GM23338 (cell line): ENCODE measurements at regions not wholly inside any gene's neighbourhood (a gene's known extent, or its start where the extent isn't known, plus 50 kb on each side); places are given as distances from the start of the nearest gene placed in this dataset.

Experiments
- ATAC-seq: fragments of 200-7000 bp; cut with Tn5 transposase; 3 replicates; pipeline ENCODE4 v1.9.1; 2020
- DNase-seq: peaks from one replicate; pipeline ENCODE4 v3.0.0-alpha.2; 2015; ENCODE audit warnings: low spot score
- H2AFZ ChIP-seq: fragments of 200-600 bp; sonication (generic); 2 replicates; pipeline ENCODE4 v1.8.0; 2016; ENCODE audit warnings: antibody characterized with exemption, mild to moderate bottlenecking, moderate library complexity
- H3F3A ChIP-seq: fragments of 200-600 bp; sonication (generic); replicated peaks from 2 replicates; pipeline ENCODE4 v1.8.0; 2017; ENCODE audit warnings: antibody characterized with exemption, mixed run types, low read depth
- H3K27ac ChIP-seq: fragments of 200-600 bp; sonication (generic); 2 replicates; pipeline ENCODE4 v1.6.1; 2016; ENCODE audit warnings: low read depth
- H3K27me3 ChIP-seq: fragments of 200-600 bp; sonication (generic); 2 replicates; pipeline ENCODE4 v1.8.0; 2016; ENCODE audit warnings: mild to moderate bottlenecking, mixed run types, moderate library complexity; ENCODE audit not compliant: insufficient read depth
- H3K36me3 ChIP-seq: fragments of 200-600 bp; sonication (generic); 2 replicates; pipeline ENCODE4 v1.8.0; 2016; ENCODE audit warnings: mild to moderate bottlenecking; ENCODE audit not compliant: insufficient read depth
- H3K4me1 ChIP-seq: fragments of 200-600 bp; sonication (generic); 2 replicates; pipeline ENCODE4 v1.8.0; 2016; ENCODE audit warnings: mild to moderate bottlenecking, moderate library complexity; ENCODE audit not compliant: insufficient read depth
- H3K4me2 ChIP-seq: fragments of 200-600 bp; sonication (generic); 2 replicates; pipeline ENCODE4 v1.7.1; 2017; ENCODE audit warnings: mixed run types
- H3K4me3 ChIP-seq: fragments of 200-600 bp; sonication (generic); 2 replicates; pipeline ENCODE4 v1.6.1; 2016; ENCODE audit warnings: mixed run types
- H3K79me2 ChIP-seq: fragments of 200-600 bp; sonication (generic); replicated peaks from 2 replicates; pipeline ENCODE4 v1.8.0; 2017; ENCODE audit warnings: mild to moderate bottlenecking; ENCODE audit not compliant: insufficient read depth
- H3K9me2 ChIP-seq: fragments of 200-600 bp; sonication (generic); 2 replicates; pipeline ENCODE4 v1.8.0; 2017; ENCODE audit not compliant: insufficient read depth
- H4K20me1 ChIP-seq: fragments of 200-600 bp; sonication (generic); replicated peaks from 2 replicates; pipeline ENCODE4 v1.8.0; 2017; ENCODE audit warnings: mild to moderate bottlenecking; ENCODE audit not compliant: insufficient read depth
- H3K27ac Mint-ChIP-seq: 2 replicates; pipeline ENCODE4 v1.8.0; 2020; ENCODE audit warnings: inconsistent platforms, mild to moderate bottlenecking, moderate library complexity, mixed read lengths
- H3K27me3 Mint-ChIP-seq: 3 replicates; pipeline ENCODE4 v1.8.0; 2022; ENCODE audit warnings: low read depth, mild to moderate bottlenecking, moderate library complexity, mixed read lengths, inconsistent platforms; ENCODE audit not compliant: insufficient read depth, poor library complexity
- H3K36me3 Mint-ChIP-seq: 3 replicates; pipeline ENCODE4 v1.8.0; 2021; ENCODE audit warnings: low read depth, mild to moderate bottlenecking, inconsistent platforms, moderate library complexity, mixed read lengths
- H3K4me1 Mint-ChIP-seq: 3 replicates; pipeline ENCODE4 v1.8.0; 2020; ENCODE audit warnings: mild to moderate bottlenecking, inconsistent platforms, mixed read lengths
- H3K4me3 Mint-ChIP-seq: 3 replicates; pipeline ENCODE4 v1.8.0; 2021; ENCODE audit warnings: moderate library complexity, mild to moderate bottlenecking, inconsistent platforms, mixed read lengths
- H3K9me3 Mint-ChIP-seq: 3 replicates; pipeline ENCODE4 v1.8.0; 2020; ENCODE audit warnings: moderate library complexity, mild to moderate bottlenecking, inconsistent platforms, mixed read lengths
- CREB1 ChIP-seq: fragments of 250-450 bp; sonication (Bioruptor Pico); IDR thresholded peaks from 2 replicates; pipeline ENCODE4 v1.5.0; 2020; ENCODE audit warnings: low read depth, mild to moderate bottlenecking, moderate library complexity
- CTCF ChIP-seq, 2 experiments: fragments of 200-600 bp in 1 of 2; sonication (generic) in 1 of 2; conservative IDR thresholded peaks; 2 replicates each; pipeline versions ENCODE4 v1.5.1 to v1.6.1; 2016 to 2017; ENCODE audit warnings: antibody characterized with exemption in 2 of 2, low read depth in 2 of 2, mild to moderate bottlenecking in 2 of 2, moderate library complexity in 1 of 2
- EZH2 ChIP-seq: fragments of 200-600 bp; sonication (generic); IDR thresholded peaks from one replicate; pipeline ENCODE4 v1.8.0; 2017; ENCODE audit warnings: antibody characterized with exemption, mild to moderate bottlenecking, low read depth; ENCODE audit not compliant: unreplicated experiment
- EZH2phosphoT487 ChIP-seq: fragments of 200-600 bp; sonication (generic); IDR thresholded peaks from one replicate; pipeline ENCODE4 v1.8.1; 2018; ENCODE audit warnings: antibody characterized with exemption; ENCODE audit not compliant: unreplicated experiment
- JUNB ChIP-seq: IDR thresholded peaks from one replicate; pipeline ENCODE4 v1.6.1; 2016; ENCODE audit warnings: antibody characterized with exemption; ENCODE audit not compliant: unreplicated experiment
- NANOG ChIP-seq: IDR thresholded peaks from 2 replicates; pipeline ENCODE4 v1.6.1; 2016; ENCODE audit warnings: antibody characterized with exemption, borderline replicate concordance
- POLR2AphosphoS5 ChIP-seq: IDR thresholded peaks from 2 replicates; pipeline ENCODE4 v1.6.1; 2016; ENCODE audit warnings: antibody characterized with exemption, low read depth
- REST ChIP-seq: IDR thresholded peaks from one replicate; pipeline ENCODE4 v1.6.1; 2018; ENCODE audit warnings: antibody characterized with exemption; ENCODE audit not compliant: unreplicated experiment
- STAT1 ChIP-seq: IDR thresholded peaks from one replicate; pipeline ENCODE4 v1.6.1; 2016; ENCODE audit warnings: antibody characterized with exemption; ENCODE audit not compliant: unreplicated experiment
- ZNF114 ChIP-seq: fragments of 250-450 bp; sonication (Bioruptor Pico); IDR thresholded peaks from 2 replicates; pipeline ENCODE4 v1.5.0; 2020; ENCODE audit warnings: mild to moderate bottlenecking, moderate library complexity
- ZNF331 ChIP-seq: fragments of 250-450 bp; sonication (Bioruptor Pico); IDR thresholded peaks from 2 replicates; pipeline ENCODE4 v1.5.0; 2020; ENCODE audit warnings: low read depth, mild to moderate bottlenecking, moderate library complexity
- TF ChIP-seq, protein P1 (sequence below): fragments of 250-450 bp; sonication (Bioruptor Pico); IDR thresholded peaks from 2 replicates; pipeline ENCODE4 v1.5.0; 2020; ENCODE audit warnings: mild to moderate bottlenecking, moderate library complexity
- TF ChIP-seq, protein P2 (sequence below): IDR thresholded peaks from 2 replicates; pipeline ENCODE4 v1.6.1; 2016; ENCODE audit warnings: antibody characterized with exemption

- Histone ChIP-seq H3K79me2 (no peaks in the 10 kb centered on the region), H3K27ac (no peak overlapping the region), H3K4me2 (no peak overlapping the region)
Observed at GRCh38 chr11:13143486-13144297, 133.9 kb upstream of the BMAL1 start.

More at GRCh38 chr11:13143486-13144297, 133.9 kb upstream of the BMAL1 start:
- Mint-ChIP-seq H3K9me3 (no peaks in the 10 kb centered on the region; the same call in 2 of the 3 replicates), H3K4me1 (no peaks in the 10 kb centered on the region), H3K36me3 (no peaks in the 10 kb centered on the region), H3K27ac (no peak overlapping the region), H3K4me3 (no peak overlapping the region), H3K27me3 (peaks cover 2% of the 10 kb centered on the region)
- Histone ChIP-seq H4K20me1 (no peaks in the 10 kb centered on the region), H3K4me3 (no peak overlapping the region), H3F3A (no peaks in the 10 kb centered on the region), H2AFZ (no peak overlapping the region), H3K4me1 (no peaks in the 10 kb centered on the region), H3K9me2 (no peaks in the 10 kb centered on the region), H3K36me3 (no peaks in the 10 kb centered on the region), H3K27me3 (no peaks in the 10 kb centered on the region)
- TF ChIP-seq, protein P1, sequence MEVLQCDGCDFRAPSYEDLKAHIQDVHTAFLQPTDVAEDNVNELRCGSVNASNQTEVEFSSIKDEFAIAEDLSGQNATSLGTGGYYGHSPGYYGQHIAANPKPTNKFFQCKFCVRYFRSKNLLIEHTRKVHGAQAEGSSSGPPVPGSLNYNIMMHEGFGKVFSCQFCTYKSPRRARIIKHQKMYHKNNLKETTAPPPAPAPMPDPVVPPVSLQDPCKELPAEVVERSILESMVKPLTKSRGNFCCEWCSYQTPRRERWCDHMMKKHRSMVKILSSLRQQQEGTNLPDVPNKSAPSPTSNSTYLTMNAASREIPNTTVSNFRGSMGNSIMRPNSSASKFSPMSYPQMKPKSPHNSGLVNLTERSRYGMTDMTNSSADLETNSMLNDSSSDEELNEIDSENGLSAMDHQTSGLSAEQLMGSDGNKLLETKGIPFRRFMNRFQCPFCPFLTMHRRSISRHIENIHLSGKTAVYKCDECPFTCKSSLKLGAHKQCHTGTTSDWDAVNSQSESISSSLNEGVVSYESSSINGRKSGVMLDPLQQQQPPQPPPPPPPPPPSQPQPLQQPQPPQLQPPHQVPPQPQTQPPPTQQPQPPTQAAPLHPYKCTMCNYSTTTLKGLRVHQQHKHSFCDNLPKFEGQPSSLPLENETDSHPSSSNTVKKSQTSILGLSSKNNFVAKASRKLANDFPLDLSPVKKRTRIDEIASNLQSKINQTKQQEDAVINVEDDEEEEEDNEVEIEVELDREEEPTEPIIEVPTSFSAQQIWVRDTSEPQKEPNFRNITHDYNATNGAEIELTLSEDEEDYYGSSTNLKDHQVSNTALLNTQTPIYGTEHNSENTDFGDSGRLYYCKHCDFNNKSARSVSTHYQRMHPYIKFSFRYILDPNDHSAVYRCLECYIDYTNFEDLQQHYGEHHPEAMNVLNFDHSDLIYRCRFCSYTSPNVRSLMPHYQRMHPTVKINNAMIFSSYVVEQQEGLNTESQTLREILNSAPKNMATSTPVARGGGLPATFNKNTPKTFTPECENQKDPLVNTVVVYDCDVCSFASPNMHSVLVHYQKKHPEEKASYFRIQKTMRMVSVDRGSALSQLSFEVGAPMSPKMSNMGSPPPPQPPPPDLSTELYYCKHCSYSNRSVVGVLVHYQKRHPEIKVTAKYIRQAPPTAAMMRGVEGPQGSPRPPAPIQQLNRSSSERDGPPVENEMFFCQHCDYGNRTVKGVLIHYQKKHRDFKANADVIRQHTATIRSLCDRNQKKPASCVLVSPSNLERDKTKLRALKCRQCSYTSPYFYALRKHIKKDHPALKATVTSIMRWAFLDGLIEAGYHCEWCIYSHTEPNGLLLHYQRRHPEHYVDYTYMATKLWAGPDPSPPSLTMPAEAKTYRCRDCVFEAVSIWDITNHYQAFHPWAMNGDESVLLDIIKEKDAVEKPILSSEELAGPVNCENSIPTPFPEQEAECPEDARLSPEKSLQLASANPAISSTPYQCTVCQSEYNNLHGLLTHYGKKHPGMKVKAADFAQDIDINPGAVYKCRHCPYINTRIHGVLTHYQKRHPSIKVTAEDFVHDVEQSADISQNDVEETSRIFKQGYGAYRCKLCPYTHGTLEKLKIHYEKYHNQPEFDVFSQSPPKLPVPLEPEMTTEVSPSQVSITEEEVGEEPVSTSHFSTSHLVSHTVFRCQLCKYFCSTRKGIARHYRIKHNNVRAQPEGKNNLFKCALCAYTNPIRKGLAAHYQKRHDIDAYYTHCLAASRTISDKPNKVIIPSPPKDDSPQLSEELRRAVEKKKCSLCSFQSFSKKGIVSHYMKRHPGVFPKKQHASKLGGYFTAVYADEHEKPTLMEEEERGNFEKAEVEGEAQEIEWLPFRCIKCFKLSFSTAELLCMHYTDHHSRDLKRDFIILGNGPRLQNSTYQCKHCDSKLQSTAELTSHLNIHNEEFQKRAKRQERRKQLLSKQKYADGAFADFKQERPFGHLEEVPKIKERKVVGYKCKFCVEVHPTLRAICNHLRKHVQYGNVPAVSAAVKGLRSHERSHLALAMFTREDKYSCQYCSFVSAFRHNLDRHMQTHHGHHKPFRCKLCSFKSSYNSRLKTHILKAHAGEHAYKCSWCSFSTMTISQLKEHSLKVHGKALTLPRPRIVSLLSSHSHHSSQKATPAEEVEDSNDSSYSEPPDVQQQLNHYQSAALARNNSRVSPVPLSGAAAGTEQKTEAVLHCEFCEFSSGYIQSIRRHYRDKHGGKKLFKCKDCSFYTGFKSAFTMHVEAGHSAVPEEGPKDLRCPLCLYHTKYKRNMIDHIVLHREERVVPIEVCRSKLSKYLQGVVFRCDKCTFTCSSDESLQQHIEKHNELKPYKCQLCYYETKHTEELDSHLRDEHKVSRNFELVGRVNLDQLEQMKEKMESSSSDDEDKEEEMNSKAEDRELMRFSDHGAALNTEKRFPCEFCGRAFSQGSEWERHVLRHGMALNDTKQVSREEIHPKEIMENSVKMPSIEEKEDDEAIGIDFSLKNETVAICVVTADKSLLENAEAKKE (CRISPR knock-in tag): no peak
- TF ChIP-seq CREB1 (CRISPR knock-in tag) (no peak), STAT1 (no peak), JUNB (no peak), NANOG (no peak), ZNF114 (CRISPR knock-in tag) (no peak), ZNF331 (CRISPR knock-in tag) (no peak), CTCF (conservative IDR thresholded peaks at IDR 0.05; ENCODE audit: low read depth in 2 of 2) (no peak), EZH2phosphoT487 (no peak), POLR2AphosphoS5 (no peak), EZH2 (no peak), REST (no peak)
- TF ChIP-seq, protein P2, sequence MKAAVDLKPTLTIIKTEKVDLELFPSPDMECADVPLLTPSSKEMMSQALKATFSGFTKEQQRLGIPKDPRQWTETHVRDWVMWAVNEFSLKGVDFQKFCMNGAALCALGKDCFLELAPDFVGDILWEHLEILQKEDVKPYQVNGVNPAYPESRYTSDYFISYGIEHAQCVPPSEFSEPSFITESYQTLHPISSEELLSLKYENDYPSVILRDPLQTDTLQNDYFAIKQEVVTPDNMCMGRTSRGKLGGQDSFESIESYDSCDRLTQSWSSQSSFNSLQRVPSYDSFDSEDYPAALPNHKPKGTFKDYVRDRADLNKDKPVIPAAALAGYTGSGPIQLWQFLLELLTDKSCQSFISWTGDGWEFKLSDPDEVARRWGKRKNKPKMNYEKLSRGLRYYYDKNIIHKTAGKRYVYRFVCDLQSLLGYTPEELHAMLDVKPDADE: no peak
- no peak for ATAC-seq
- no peak for DNase-seq
